ENCODE measurements at regions not wholly inside any gene's neighbourhood (a gene's known extent, or its start where the extent isn't known, plus 50 kb on each side); places are given as distances from the start of the nearest gene placed in this dataset.
A peak's percentile ranks its signal among the peaks of the same experiment; 100 is the strongest.

DNA sequence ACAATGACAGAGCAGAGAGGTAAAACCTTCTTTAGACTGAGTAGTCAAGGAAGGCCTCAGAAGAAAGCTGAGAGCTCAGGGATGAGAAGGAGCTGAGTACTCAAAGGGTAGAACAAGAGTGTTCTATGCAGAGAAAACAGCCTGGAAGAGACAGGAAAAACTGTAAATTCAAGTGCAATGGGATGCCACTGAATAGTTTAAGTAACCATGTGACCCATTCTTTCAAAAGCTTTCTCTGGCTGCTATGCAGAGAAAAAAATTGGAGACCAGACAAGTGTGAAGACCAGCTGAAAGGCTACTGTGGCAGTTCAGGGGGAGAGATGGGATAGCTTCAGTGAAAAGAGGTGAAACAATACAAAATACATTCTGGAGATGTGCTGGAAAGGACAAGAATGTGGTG lies 61.3 kb upstream of the RNF38 start:
- no peak for DNase-seq

DNA sequence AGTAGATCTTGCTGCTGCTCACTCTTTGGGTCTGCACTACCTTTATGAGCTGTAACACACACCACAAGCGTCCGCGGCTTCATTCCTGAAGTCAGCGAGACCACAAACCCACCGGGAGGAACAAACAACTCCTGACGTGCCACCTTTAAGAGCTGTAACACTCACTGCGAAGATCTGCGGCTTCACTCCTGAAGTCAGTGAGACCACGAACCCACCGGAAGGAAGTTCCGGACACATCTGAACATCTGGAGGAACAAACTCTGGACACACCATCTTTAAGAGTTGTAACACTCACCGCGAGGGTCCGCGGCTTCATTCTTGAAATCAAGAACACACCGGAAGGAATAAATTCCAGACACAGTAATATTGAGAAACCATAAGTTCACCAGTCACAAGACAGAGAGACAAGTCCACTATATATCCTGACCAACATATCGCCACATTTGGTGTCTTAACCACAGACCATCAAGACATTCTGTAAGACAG lies 58.4 kb upstream of the RNF38 start:
- DNase-seq, result peak; percentile 24 to 73 (median 60)

DNA sequence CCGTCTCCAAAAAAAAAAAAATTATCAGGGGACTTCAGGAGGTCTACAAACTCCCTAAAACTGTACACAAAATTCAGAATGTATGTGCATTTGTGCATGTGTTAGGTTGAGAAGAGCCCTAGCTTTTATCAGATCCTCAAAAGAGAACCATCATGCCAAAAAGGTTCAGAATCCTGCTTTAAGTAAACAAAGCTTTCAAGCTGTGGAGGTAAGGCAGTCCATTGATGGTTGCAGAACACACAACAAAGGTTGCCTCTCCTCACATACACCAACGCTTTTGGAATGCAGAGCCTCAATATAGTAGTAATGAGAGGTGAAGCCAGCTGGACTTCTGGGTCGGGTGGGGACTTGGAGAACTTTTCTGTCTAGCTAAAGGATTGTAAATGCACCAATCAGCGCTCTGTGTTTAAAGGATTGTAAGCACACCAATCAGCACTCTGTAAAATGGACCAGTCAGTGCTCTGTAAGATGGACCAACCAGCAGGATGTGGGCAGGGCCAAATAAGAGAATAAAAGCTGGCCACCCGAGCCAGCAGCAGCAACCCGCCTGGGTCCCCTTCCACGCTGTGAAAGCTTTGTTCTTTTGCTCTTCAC lies 57.9 kb upstream of the RNF38 start:
- peak in 1 of 6 experiments; percentile 50 for DNase-seq

GRCh38 chr9:36456480-36457065 lies 56.5 kb upstream of the RNF38 start:
- no peak for DNase-seq

DNA sequence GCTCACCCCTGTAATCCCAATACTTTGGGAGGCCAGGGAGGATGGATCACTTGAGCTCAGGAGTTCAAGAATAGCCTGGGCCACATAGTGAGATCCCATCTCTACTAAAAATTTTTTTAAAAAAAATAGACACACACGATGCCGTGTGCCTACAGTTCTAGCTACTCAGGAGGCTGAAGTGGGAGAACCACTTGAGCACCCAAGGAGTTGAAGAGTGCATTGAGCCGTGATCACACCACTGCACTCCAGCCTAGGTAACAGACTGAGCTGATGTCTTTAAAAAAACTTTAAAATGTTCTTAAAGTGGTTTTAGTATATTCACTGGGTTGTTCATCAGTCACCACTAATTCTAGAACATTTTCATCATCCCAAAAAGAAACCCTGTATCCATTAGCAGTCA lies 51.9 kb upstream of the RNF38 start:
- DNase-seq, result no peak

- DNase-seq, result peak in 3 of 6 experiments; percentile 8 to 32 (median 15)
Observed at GRCh38 chr9:36450110-36450732, 50.2 kb upstream of the RNF38 start.

Measured in stimulated activated naive CD4-positive, alpha-beta T cell (primary cell).